Lower lobe of right lung (tissue), 2 donors: ENCODE measurements at regions not wholly inside any gene's neighbourhood (a gene's known extent, or its start where the extent isn't known, plus 50 kb on each side); places are given as distances from the start of the nearest gene placed in this dataset.

Experiments used
- ATAC-seq, 2 donors: fragments of 200-7000 bp; cut with Tn5 transposase; one replicate each; pipeline ENCODE4 v1.9.1; 2020 to 2022; ENCODE audit warnings: mild to moderate bottlenecking in 2 of 2, moderate library complexity in 2 of 2
- DNase-seq: peaks from one replicate; pipeline ENCODE4 v3.0.0-alpha.2; 2020
- H3K27ac ChIP-seq: fragments of 200-600 bp; one replicate; pipeline ENCODE4 v1.8.0; 2022
- H3K27me3 ChIP-seq: fragments of 200-600 bp; one replicate; pipeline ENCODE4 v1.8.0; 2022; ENCODE audit warnings: low read depth
- H3K36me3 ChIP-seq: fragments of 200-600 bp; one replicate; pipeline ENCODE4 v1.8.0; 2022; ENCODE audit warnings: mild to moderate bottlenecking
- H3K4me1 ChIP-seq: fragments of 200-600 bp; one replicate; pipeline ENCODE4 v1.8.0; 2022
- H3K4me3 ChIP-seq: fragments of 200-600 bp; one replicate; pipeline ENCODE4 v1.8.0; 2022; ENCODE audit warnings: mild to moderate bottlenecking
- H3K9me3 ChIP-seq: fragments of 200-600 bp; one replicate; pipeline ENCODE4 v1.8.0; 2022
- intact Hi-C: fragments of 100-400 bp; cut with DNase I; formaldehyde crosslinking; loops from one replicate; pipeline ENCODE4 v1.11.0; 2022
- TF ChIP-seq, protein P1 (sequence below): fragments of 200-600 bp; IDR thresholded peaks from one replicate; pipeline ENCODE4 v1.8.0; 2022; ENCODE audit warnings: antibody characterized with exemption, mild to moderate bottlenecking
- donor health status: DM: no; HTN: yes; CAD: no; lungs with severe emphysema.

DNA sequence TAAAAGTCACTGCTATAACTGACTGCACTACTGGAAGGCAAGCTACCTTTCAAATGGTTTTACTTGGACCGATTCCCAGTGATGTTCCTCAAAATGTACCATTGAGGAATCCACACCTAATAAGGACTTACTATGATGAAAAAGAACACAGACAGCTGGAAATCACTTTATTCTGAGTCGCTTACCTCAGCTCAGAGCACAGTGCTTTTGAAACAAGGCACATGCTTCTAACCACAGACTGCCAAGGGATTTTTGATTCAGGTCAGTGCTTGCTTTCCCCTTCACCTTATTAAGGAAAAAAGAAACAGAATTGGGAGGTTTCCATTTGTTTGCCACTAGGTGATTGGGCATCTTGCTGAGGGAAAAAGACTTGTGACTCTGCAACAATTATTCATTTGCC, 707.5 kb upstream of the FSHR start:
- intact Hi-C loops: no loop called here
- no peak for ATAC-seq
- no peak overlapping the region for H3K4me3 ChIP-seq

DNA sequence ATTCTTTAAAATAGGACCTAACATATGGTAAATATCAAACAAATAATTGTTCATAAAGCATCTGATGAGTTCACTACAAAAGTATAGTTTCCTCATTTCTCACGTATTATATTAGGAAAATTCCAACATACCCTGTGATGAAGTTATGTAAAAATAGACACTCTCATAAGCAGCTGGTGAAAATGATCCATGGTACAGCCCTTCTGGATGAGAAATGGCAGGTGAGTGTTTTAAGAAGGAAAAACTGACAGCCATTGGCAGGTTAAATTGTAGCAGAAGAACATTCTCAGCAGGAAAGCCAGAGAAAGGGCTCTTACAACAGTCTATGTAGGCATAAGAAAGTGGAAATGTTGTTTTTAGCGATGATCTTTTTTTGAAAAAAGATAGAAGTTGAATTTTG, 706.5 kb upstream of the FSHR start:
- DNase-seq (no peak), ATAC-seq (no peak)
- H3K4me1 ChIP-seq: no peaks in the 10 kb centered on the region
- H3K4me3 ChIP-seq: no peak overlapping the region
- intact Hi-C loops: no loop called here
- H3K36me3 ChIP-seq: no peaks in the 10 kb centered on the region
- no peaks in the 10 kb centered on the region for H3K9me3 ChIP-seq
- no peak overlapping the region for H3K27ac ChIP-seq
- TF ChIP-seq, protein P1, sequence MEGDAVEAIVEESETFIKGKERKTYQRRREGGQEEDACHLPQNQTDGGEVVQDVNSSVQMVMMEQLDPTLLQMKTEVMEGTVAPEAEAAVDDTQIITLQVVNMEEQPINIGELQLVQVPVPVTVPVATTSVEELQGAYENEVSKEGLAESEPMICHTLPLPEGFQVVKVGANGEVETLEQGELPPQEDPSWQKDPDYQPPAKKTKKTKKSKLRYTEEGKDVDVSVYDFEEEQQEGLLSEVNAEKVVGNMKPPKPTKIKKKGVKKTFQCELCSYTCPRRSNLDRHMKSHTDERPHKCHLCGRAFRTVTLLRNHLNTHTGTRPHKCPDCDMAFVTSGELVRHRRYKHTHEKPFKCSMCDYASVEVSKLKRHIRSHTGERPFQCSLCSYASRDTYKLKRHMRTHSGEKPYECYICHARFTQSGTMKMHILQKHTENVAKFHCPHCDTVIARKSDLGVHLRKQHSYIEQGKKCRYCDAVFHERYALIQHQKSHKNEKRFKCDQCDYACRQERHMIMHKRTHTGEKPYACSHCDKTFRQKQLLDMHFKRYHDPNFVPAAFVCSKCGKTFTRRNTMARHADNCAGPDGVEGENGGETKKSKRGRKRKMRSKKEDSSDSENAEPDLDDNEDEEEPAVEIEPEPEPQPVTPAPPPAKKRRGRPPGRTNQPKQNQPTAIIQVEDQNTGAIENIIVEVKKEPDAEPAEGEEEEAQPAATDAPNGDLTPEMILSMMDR: no peak
- no peaks in the 10 kb centered on the region for H3K27me3 ChIP-seq

More for the DNA sequence above, 707.5 kb upstream of the FSHR start:
- no peak for DNase-seq
- H3K4me1 ChIP-seq: no peaks in the 10 kb centered on the region
- H3K36me3 ChIP-seq: no peaks in the 10 kb centered on the region
- H3K27ac ChIP-seq: no peak overlapping the region
- TF ChIP-seq, protein P1: no peak
- H3K27me3 ChIP-seq: no peaks in the 10 kb centered on the region
- no peaks in the 10 kb centered on the region for H3K9me3 ChIP-seq

DNA sequence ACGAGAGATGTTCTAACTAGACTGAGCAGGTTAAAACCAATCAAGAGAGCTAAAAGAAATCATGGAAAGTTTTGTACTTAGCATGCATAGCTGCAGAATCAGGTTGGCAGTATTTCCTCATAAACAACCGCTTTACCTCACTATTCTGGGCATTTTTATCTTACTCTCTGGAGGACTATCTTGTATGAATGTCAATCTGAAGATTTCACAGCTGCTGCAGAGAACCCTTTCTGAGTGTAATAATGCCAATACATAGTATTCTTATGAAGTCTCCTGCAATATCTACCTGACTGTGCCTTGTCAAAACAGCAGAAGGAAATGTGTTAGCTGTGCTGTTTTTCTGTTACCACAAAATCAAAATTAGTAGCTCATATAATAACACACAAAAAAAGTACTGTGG, 705.9 kb upstream of the FSHR start:
- TF ChIP-seq, protein P1: no peak
- DNase-seq (no peak), ATAC-seq (no peak)
- H3K27ac ChIP-seq: no peak overlapping the region
- H3K27me3 ChIP-seq: no peaks in the 10 kb centered on the region
- H3K36me3 ChIP-seq: no peaks in the 10 kb centered on the region
- no peak overlapping the region for H3K4me3 ChIP-seq
- H3K9me3 ChIP-seq: no peaks in the 10 kb centered on the region
- intact Hi-C loops: no loop called here
- no peaks in the 10 kb centered on the region for H3K4me1 ChIP-seq

DNA sequence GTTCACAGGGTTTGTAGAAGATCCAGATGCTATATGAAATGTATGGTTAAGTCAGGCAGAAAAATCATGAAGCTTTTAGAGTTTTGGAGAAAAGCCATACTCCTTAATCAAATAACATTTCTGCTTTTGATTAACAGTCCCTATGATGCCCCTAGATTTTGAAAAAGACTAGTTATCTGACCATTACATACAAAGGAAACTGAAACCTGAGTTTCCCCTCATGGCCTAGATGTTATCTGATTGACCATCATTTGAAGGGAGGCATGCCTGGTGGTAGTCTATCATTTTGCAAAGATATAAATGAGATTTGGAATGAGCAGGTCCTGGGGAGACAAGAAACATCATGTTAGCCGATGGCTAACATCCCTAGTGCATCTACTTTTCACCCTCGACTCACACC, 704.3 kb upstream of the FSHR start:
- Histone ChIP-seq H3K27ac (no peak overlapping the region), H3K36me3 (no peaks in the 10 kb centered on the region), H3K4me3 (no peak overlapping the region), H3K9me3 (no peaks in the 10 kb centered on the region), H3K27me3 (no peaks in the 10 kb centered on the region), H3K4me1 (no peaks in the 10 kb centered on the region)
- ATAC-seq (no peak), DNase-seq (no peak)
- TF ChIP-seq, protein P1: no peak
- intact Hi-C loops: no loop called here

DNA sequence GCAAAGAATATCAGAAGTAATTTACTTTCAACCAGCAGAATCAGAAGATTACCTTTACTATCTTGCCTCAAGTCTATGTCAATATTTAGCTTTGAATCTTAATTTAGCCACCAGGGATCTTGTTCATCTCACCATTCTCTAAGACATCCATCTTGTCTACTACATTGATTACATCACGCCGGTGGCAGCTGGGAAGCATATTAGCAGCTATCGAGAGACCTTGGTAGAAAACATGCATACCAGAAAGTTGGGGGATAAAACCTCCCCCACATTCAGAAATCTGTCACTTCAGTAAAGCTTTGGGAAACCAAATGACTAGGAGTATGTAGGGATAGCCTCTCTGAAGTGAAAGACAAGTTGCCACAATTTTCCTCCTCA, 703.8 kb upstream of the FSHR start:
- intact Hi-C loops: no loop called here
- TF ChIP-seq, protein P1: no peak
- Histone ChIP-seq H3K4me1 (no peaks in the 10 kb centered on the region), H3K4me3 (no peak overlapping the region), H3K27ac (no peak overlapping the region), H3K36me3 (no peaks in the 10 kb centered on the region), H3K27me3 (no peaks in the 10 kb centered on the region), H3K9me3 (no peaks in the 10 kb centered on the region)
- ATAC-seq (no peak), DNase-seq (no peak)
